Fibroblast of skin of back (primary cell): ENCODE measurements at regions not wholly inside any gene's neighbourhood (a gene's known extent, or its start where the extent isn't known, plus 50 kb on each side); places are given as distances from the start of the nearest gene placed in this dataset.

Experiments
- DNase-seq: peaks from one replicate; pipeline ENCODE4 v3.0.0-alpha.2; 2013

GRCh38 chr5:44868541-44868940 is 59.8 kb downstream of the MRPS30 start:
- no peak for DNase-seq

DNA sequence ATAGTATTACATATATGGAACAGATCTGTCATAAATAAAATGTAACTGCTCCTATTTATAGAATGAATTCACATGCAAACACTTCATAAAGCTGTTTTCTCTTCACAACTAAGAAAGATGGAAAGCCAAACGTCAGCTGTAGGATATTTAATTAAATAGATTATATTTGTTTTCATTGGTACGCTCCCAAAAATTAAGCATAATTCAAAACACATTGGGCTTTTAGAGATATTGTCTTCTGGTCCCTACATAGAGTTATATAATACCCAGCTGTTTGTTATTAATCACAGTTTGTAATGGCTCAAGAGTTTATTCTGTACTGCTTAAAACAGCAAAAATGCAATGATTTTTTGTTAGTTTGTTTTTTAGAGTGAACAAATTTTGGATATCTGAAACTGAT is 61.2 kb downstream of the MRPS30 start:
- DNase-seq = no peak

DNA sequence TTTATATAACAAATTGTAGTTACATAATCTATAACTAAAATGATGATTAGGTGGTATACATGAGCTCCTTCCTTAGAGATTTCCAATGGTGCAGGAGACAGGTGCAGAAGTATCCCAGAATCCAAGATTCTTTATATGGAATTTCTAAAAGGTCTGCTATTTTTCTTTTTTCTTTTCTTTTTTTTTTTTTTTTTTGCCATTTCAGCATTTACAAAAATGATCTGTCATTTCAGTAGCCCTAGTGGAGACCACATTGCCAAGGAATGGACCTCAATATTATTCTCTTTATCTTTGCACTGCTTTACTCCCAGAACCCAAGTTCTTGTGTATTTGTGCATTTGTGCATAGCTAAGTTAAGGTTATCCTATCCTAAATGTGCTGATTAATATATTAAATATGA is 61.7 kb downstream of the MRPS30 start:
- DNase-seq = no peak

DNA sequence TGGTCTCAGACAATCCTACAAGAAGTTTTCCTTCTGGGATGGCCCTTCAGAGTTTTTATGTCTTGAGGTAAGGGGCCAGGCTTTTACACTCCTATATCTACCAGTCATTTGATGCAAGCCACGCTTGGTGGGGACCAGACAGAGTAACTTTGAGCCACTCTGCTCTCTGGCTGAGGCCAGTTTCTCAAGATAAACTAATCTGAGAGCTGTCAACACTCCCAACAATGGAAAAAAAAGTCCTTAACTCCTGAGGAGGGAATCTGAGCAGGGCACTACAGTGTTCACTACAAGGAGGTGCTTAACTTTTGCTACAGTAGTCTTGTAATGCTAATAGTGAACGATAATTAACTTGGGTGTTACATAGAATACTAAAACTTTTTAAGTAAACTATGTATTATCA is 62.7 kb downstream of the MRPS30 start:
- no peak for DNase-seq

DNA sequence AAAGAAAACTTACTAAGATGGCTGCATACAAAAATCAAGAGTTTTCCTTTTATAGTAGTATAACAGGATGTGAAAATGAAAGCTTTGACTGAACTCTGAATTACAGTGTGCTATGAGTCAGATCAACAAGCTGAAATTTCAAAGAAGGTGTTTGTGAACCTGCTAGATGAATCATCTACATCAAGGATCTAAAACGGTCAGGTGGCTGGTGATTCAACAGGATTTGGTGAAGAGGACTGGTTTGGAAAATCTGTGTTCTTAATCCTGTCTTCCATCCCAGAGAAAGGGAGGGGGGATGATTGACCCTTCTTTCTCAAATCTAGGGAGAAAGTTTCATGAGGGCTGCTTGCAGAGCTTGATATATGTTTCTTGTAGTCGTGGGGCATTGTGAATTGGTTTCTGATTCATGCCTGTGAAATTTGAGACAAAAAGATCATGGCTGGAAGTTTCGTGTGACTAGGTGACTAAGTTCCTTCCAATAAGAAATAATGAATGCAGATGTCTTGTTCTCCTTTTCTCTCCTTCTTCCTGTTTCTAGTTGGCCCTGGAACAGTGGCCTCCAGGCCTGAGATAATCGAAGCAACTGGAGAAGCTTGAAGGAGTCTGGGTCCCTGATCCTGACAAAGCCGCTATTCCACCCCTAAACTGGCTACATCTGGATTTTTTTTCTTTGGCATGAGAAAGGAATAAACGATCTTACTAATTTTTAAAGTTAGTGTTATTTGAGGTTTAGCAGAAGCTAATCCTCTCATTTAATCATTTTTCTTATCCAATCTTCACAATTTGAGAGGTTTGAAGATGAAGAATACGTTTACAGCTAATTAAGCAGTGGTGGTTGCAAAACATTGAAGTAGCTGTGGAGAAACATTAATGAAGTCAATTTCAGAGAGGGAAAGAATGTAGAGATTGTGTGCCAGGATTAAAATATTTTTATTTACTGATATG is 67.2 kb downstream of the MRPS30 start:
- peak; percentile 1 for DNase-seq

GRCh38 chr5:44881266-44881665 is 72.5 kb downstream of the MRPS30 start:
- no peak for DNase-seq

DNA sequence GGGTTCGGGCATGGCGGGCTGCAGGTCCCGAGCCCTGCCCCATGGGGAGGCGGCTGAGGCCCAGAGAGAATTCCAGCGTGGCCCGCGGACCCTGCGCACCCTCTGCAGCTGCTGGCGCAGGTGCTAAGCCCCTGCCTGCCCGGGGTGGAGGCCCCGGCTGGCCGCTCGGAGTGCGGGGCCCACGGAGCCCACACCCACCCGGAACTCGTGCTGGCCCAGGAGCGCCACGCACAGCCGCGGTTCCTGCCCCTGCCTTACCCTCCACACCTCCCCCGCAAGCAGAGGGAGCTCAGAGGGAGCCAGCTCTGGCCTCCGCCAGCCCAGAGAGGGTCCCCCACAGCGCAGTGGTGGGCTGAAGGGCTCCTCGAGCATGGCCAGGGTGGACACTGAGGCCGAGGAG is 75.3 kb downstream of the MRPS30 start:
- no peak for DNase-seq

DNA sequence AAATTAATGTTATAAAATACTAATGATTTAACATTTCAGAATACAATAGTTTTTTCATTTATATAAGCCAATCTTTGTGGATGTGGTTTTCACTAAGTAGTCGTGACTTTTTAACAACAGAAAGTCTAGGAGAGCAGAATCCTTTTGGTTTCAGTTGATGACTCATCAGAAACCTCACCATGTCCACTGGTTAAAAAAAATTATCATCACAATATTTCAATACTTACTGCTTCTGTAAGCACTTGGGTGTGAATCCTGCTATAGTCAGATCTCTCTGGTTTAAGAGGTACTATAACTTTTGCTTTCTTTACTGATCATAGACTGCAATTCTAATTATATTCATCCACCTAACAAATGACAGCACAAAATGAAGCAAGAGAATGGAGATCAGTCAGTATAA is 77.2 kb downstream of the MRPS30 start:
- DNase-seq = no peak

DNA sequence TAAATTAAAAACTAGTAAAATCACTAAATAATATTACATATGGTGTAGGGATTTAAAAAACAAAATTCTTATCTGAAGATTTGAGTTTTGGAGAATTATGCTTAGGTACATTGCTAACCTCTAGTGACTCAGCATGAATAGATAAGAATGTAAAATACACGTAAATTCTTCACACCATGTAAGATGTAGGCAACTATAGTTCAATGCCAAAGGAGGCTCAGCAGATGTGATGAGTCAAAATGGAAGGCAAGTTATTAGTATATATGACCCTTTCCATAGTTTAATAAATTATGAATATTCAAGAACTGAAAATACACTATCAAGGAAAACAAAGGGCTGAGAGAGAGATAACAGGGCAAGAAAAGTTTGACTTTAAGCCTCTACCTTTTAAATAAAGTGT is 79.0 kb downstream of the MRPS30 start:
- no peak for DNase-seq

DNA sequence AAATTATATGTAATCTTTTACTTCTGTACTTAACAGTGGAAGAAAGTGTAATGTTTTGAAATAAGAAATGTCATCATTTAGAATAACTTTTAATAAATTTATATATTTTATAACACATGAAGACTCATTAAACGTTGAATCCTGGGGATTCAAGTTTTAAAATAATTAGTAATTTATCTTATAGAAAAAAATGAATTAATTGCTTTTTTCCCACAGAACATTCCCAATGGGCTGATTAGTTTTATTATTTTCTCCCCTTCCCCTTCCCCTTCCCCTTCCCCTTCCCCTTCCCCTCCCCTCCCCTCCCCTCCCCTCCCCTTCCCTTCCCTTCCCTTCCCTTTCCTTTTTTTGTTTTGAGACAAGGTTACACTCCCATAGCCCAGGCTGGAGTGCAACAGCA is 79.7 kb downstream of the MRPS30 start:
- no peak for DNase-seq

- DNase-seq = no peak
Observed at GRCh38 chr5:44891116-44891515, 82.4 kb downstream of the MRPS30 start.

- no peak for DNase-seq
Observed at GRCh38 chr5:44900273-44900954, 91.7 kb downstream of the MRPS30 start.

GRCh38 chr5:44907396-44907795 is 98.6 kb downstream of the MRPS30 start:
- no peak for DNase-seq

DNA sequence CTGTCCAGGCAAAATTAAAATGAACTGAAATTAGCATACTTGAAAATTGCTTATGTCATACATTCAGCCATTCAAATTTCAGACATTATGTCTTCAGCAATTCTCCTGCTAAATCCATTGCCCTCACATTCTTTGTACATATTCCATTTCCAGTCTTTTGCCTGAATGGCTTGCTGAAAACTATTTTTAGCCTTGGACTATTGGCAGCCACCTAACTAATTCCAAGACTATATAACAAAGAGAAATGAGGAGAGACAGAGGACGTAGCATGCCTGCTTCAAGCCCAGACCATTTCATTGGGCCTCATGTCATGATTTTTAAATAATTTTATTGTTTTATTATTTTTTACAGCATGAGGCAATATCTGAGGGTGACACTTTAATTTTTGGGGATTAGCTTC is 100.3 kb downstream of the MRPS30 start:
- DNase-seq = no peak

- DNase-seq = no peak
Observed at GRCh38 chr5:44911501-44911900, 102.8 kb downstream of the MRPS30 start.

DNA sequence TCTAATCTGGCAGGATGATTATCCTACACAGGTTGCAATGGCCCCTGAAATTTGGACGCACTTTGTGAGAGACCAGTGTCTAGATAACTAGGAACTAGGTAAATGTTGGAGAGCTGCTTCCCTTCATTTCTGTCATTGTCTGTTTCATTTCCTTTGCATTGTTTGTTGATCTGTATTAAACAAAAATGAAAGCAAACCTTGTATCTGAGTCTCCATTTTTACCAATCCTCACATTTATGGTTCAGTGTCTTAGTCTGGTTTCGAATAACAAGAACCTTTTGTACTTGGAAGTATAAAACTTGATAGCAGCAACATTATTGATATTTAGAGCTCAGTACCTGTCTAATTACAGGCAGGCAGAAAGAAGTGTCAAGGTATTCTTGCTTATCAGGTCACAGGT is 105.5 kb downstream of the MRPS30 start:
- DNase-seq = no peak

GRCh38 chr5:44919560-44919959 is 110.8 kb downstream of the MRPS30 start:
- no peak for DNase-seq

GRCh38 chr5:44927115-44927733 is 118.5 kb downstream of the MRPS30 start:
- no peak for DNase-seq

- no peak for DNase-seq
Observed at GRCh38 chr5:44932922-44933585, 124.3 kb downstream of the MRPS30 start.

- no peak for DNase-seq
Observed at GRCh38 chr5:44933686-44934085, 124.9 kb downstream of the MRPS30 start.

- no peak for DNase-seq
Observed at GRCh38 chr5:44935262-44935661, 126.5 kb downstream of the MRPS30 start.

GRCh38 chr5:44935871-44936270 is 127.1 kb downstream of the MRPS30 start:
- DNase-seq = no peak

GRCh38 chr5:44942524-44943001 is 133.8 kb downstream of the MRPS30 start:
- DNase-seq = no peak
